ENCODE measurements at regions not wholly inside any gene's neighbourhood (a gene's known extent, or its start where the extent isn't known, plus 50 kb on each side); places are given as distances from the start of the nearest gene placed in this dataset.

- TF ChIP-seq REST (IDR thresholded peaks at IDR 0.05; ENCODE audit: insufficient read depth in 1 of 2, low read depth in 2 of 2, low read length in 2 of 2), result no peak
- TF ChIP-seq FOXP2 (optimal IDR thresholded peaks at IDR 0.05; ENCODE audit: borderline replicate concordance, extremely low read depth, extremely low read length, insufficient read depth), result no peak
- no peak for TF ChIP-seq POLR2AphosphoS5 (IDR thresholded peaks at IDR 0.05; ENCODE audit: low read depth, low read length)
- no peak for TF ChIP-seq TAF1 (IDR thresholded peaks at IDR 0.05; ENCODE audit: borderline replicate concordance, insufficient read depth, low read length)
- TF ChIP-seq SIN3A (IDR thresholded peaks at IDR 0.05; ENCODE audit: borderline replicate concordance, insufficient read depth, low read length), result no peak
These were observed 173.1 kb downstream of the HSD17B3 start for GRCh38 chr9:96128880-96129279.

DNA sequence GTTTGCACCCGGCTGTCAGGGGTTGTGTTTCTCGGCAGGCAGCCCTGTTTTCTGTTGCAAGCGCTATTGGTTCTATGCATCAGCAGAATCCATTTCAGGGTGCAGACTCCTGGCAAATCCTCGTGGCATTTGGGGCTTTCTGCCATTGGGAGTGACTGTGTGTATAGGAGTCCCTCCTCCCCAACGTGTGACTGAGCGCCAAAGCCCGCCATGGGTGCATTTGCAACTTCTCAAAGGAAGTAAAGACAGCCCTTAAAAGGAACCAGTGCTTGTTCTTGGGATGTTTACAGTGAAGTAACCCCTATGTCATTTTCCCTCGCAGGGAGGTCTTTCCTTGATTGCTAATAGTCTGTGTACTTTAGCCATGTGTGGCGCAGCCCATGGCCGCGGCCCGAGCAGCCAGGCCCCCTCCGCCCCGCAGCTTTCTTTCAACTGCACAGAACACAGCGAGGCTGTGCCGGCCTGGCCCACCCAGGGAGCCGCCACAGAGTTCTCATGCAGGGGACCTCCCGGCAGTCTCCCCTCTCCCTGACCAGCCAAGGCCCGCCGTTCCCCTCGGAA is 175.6 kb downstream of the HSD17B3 start:
- TF ChIP-seq REST (IDR thresholded peaks at IDR 0.05; ENCODE audit: insufficient read depth in 1 of 2, low read depth in 2 of 2, low read length in 2 of 2) (no peak), SIN3A (IDR thresholded peaks at IDR 0.05; ENCODE audit: borderline replicate concordance, insufficient read depth, low read length) (no peak), TAF1 (IDR thresholded peaks at IDR 0.05; ENCODE audit: borderline replicate concordance, insufficient read depth, low read length) (no peak), FOXP2 (optimal IDR thresholded peaks at IDR 0.05; ENCODE audit: borderline replicate concordance, extremely low read depth, extremely low read length, insufficient read depth) (no peak), POLR2AphosphoS5 (IDR thresholded peaks at IDR 0.05; ENCODE audit: low read depth, low read length) (no peak)

DNA sequence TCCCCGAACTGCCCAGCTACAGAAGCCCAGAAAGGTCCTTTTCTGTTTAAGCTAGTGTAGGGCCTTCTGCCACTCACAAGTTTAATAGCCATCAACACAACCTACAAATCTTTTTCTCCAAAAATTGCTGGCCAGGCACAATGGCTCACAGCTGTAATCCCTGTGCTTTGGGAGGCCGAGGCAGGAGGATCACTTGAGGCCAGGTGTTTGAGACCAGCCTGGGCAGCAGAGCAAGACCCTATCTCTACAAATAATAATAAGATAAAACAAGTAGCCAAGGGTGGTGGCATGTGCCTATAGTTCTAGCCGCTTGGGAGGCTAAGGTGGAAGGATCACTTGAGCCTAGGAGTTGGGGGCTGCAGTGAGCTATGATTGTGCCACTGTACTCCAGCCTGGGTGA is 176.4 kb downstream of the HSD17B3 start:
- TF ChIP-seq POLR2AphosphoS5 (IDR thresholded peaks at IDR 0.05; ENCODE audit: low read depth, low read length) (no peak), TAF1 (IDR thresholded peaks at IDR 0.05; ENCODE audit: borderline replicate concordance, insufficient read depth, low read length) (no peak), REST (IDR thresholded peaks at IDR 0.05; ENCODE audit: insufficient read depth in 1 of 2, low read depth in 2 of 2, low read length in 2 of 2) (no peak), SIN3A (IDR thresholded peaks at IDR 0.05; ENCODE audit: borderline replicate concordance, insufficient read depth, low read length) (no peak)

- TF ChIP-seq FOXP2 (optimal IDR thresholded peaks at IDR 0.05; ENCODE audit: borderline replicate concordance, extremely low read depth, extremely low read length, insufficient read depth) (no peak), REST (IDR thresholded peaks at IDR 0.05; ENCODE audit: insufficient read depth in 1 of 2, low read depth in 2 of 2, low read length in 2 of 2) (no peak), POLR2AphosphoS5 (IDR thresholded peaks at IDR 0.05; ENCODE audit: low read depth, low read length) (no peak), SIN3A (IDR thresholded peaks at IDR 0.05; ENCODE audit: borderline replicate concordance, insufficient read depth, low read length) (no peak), TAF1 (IDR thresholded peaks at IDR 0.05; ENCODE audit: borderline replicate concordance, insufficient read depth, low read length) (no peak)
These were observed 179.2 kb downstream of the HSD17B3 start for GRCh38 chr9:96122751-96123150.

- TF ChIP-seq POLR2AphosphoS5 (IDR thresholded peaks at IDR 0.05; ENCODE audit: low read depth, low read length) (no peak), SIN3A (IDR thresholded peaks at IDR 0.05; ENCODE audit: borderline replicate concordance, insufficient read depth, low read length) (no peak), TAF1 (IDR thresholded peaks at IDR 0.05; ENCODE audit: borderline replicate concordance, insufficient read depth, low read length) (no peak), REST (IDR thresholded peaks at IDR 0.05; ENCODE audit: insufficient read depth in 1 of 2, low read depth in 2 of 2, low read length in 2 of 2) (no peak), FOXP2 (optimal IDR thresholded peaks at IDR 0.05; ENCODE audit: borderline replicate concordance, extremely low read depth, extremely low read length, insufficient read depth) (no peak)
These were observed 179.7 kb downstream of the HSD17B3 start for GRCh38 chr9:96122282-96122681.

Data from PFSK-1 (cell line).